Activated CD8-positive, alpha-beta T cell treated with anti-CD3 and anti-CD28 coated beads for 36 hours (primary cell): ENCODE measurements at regions not wholly inside any gene's neighbourhood (a gene's known extent, or its start where the extent isn't known, plus 50 kb on each side); places are given as distances from the start of the nearest gene placed in this dataset.

Experiments used
- ATAC-seq: fragments of 200-7000 bp; cut with Tn5 transposase; one replicate; pipeline ENCODE4 v1.10.0; 2021; ENCODE audit warnings: mild to moderate bottlenecking, moderate library complexity
- CTCF ChIA-PET: fragments of 350-600 bp; sonication (Branson Sonifier 250); formaldehyde crosslinking; loops from one replicate; lab custom pipeline; 2021; ENCODE audit warnings: antibody characterized with exemption; lab: Charles Lee
- POLR2A ChIA-PET: fragments of 350-600 bp; sonication (Branson Sonifier 250); formaldehyde crosslinking; loops from one replicate; lab custom pipeline; 2021; ENCODE audit warnings: antibody characterized with exemption; lab: Charles Lee
- DNase-seq: peaks from one replicate; pipeline ENCODE4 v3.0.0-alpha.2; 2020
- H3K27ac Mint-ChIP-seq: one replicate; pipeline ENCODE4 v1.8.0; 2021; ENCODE audit warnings: mild to moderate bottlenecking, mixed read lengths
- H3K27me3 Mint-ChIP-seq: one replicate; pipeline ENCODE4 v1.8.0; 2021; ENCODE audit warnings: mixed read lengths
- H3K36me3 Mint-ChIP-seq: one replicate; pipeline ENCODE4 v1.8.0; 2021; ENCODE audit warnings: low read depth, mixed read lengths
- H3K4me1 Mint-ChIP-seq: one replicate; pipeline ENCODE4 v1.8.0; 2021; ENCODE audit warnings: low read depth, mixed read lengths
- H3K4me3 Mint-ChIP-seq: one replicate; pipeline ENCODE4 v1.8.0; 2021; ENCODE audit warnings: mild to moderate bottlenecking, moderate library complexity, mixed read lengths
- H3K9me3 Mint-ChIP-seq: one replicate; pipeline ENCODE4 v1.8.0; 2021; ENCODE audit warnings: mixed read lengths
- intact Hi-C: fragments of 100-400 bp; cut with micrococcal nuclease; formaldehyde crosslinking; loops from one replicate; pipeline ENCODE4 v1.10.0; 2022
- TF ChIP-seq, protein P1 (sequence below): fragments of 200-600 bp; IDR thresholded peaks from one replicate; pipeline ENCODE4 v1.8.0; 2022; ENCODE audit warnings: antibody characterized with exemption, mild to moderate bottlenecking

DNA sequence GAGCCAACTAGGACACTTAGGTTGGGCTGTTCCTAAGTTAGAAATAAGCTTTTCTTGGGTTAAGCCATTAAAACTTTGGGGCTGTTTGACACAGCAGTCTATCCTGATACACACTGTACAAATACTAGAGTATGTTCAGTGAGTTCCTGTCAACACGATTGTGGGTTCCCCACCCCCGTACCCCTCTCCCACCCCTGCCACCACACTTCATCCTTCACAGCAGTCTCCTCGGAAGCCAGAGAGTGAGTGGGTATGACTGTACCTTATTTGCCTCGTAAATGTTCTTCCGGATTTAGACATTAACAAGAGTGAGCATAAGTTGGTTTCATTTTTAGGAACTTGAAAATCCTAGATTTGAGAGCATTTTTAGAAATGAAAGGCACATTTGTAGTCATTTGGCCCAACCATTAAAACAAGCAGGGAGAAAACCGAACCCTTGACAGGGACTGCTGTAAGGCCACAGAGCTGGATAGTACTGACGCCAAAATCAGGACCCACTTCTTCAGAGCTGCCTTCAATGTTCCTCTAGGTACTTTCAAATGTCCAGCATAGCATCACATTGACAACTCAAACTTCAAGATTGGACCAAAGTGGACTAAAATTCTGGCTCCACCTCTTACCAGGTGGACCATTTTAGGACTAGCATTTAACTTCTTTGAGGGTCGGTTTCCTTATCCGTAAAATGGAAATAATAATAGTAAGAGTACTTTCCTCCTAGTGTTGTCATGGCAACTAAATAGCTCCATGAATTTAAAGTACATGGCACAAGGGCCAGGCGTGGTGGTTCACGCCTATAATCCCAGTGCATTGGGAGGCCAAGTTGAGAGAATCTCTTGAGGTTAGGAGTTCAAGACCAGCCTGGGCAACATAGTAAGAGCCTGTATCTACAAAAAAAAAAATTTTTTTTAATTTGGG, 166.3 kb upstream of the SERTAD2 start:
- peaks cover 27% of the 10 kb centered on the region for H3K4me1 Mint-ChIP-seq
- H3K27ac Mint-ChIP-seq, result peak overlapping the region; percentile 93
- CTCF ChIA-PET, result interaction anchor here (1.9 to 2.9 kb wide), 4 partner anchors 9 to 174 kb away, joined by 5 to 12 read pairs (median 8); no protein-coding TSS in a partner anchor
- H3K4me3 Mint-ChIP-seq, result peak overlapping the region; percentile 65
- POLR2A ChIA-PET, result interaction anchor here (0.7 to 1.6 kb wide), 10 partner anchors 8 to 171 kb away, joined by 3 to 6 read pairs (median 4); partner anchors contain the start of gene SERTAD2
- DNase-seq, result peak; percentile 69
- peak; percentile 96 for ATAC-seq
- TF ChIP-seq, protein P1, sequence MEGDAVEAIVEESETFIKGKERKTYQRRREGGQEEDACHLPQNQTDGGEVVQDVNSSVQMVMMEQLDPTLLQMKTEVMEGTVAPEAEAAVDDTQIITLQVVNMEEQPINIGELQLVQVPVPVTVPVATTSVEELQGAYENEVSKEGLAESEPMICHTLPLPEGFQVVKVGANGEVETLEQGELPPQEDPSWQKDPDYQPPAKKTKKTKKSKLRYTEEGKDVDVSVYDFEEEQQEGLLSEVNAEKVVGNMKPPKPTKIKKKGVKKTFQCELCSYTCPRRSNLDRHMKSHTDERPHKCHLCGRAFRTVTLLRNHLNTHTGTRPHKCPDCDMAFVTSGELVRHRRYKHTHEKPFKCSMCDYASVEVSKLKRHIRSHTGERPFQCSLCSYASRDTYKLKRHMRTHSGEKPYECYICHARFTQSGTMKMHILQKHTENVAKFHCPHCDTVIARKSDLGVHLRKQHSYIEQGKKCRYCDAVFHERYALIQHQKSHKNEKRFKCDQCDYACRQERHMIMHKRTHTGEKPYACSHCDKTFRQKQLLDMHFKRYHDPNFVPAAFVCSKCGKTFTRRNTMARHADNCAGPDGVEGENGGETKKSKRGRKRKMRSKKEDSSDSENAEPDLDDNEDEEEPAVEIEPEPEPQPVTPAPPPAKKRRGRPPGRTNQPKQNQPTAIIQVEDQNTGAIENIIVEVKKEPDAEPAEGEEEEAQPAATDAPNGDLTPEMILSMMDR, result no peak
- H3K27me3 Mint-ChIP-seq, result no peaks in the 10 kb centered on the region
- H3K9me3 Mint-ChIP-seq, result no peaks in the 10 kb centered on the region
- H3K36me3 Mint-ChIP-seq, result peaks cover 2% of the 10 kb centered on the region
- intact Hi-C loops, result no loop called here

DNA sequence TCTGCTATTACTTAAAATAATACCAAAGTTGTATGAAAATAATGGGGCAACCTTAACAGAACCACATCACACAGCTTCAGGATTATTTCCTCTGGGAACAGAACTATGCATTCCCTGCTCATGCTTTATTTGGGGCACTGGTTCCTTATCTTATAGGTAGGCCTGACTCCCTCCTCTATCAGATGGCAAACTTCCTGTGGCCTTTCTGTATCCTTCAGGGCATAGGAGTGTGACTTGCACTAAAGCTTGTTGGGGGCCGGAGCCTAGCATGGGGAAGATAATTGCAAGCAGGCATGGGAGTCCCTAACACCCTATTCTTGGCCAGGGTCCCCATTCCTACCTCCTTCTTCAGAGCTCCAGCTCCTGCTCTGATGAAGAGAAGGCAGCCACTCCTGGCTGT, 167.2 kb upstream of the SERTAD2 start:
- H3K9me3 Mint-ChIP-seq, result no peaks in the 10 kb centered on the region
- ChIA-PET POLR2A (interaction anchor here (0.7 to 1.6 kb wide), 6 partner anchors 15 to 171 kb away, joined by 3 to 6 read pairs (median 4); partner anchors contain the start of gene SERTAD2), CTCF (interaction anchor here (1.9 to 2.9 kb wide), 4 partner anchors 8 to 175 kb away, joined by 5 to 12 read pairs (median 8); no protein-coding TSS in a partner anchor)
- ATAC-seq (no peak), DNase-seq (no peak)
- TF ChIP-seq, protein P1, result no peak
- H3K27ac Mint-ChIP-seq, result peak overlapping the region; percentile 55
- peaks cover 2% of the 10 kb centered on the region for H3K36me3 Mint-ChIP-seq
- intact Hi-C loops, result no loop called here
- no peak overlapping the region for H3K4me3 Mint-ChIP-seq
- H3K4me1 Mint-ChIP-seq, result peaks cover 25% of the 10 kb centered on the region
- no peaks in the 10 kb centered on the region for H3K27me3 Mint-ChIP-seq

DNA sequence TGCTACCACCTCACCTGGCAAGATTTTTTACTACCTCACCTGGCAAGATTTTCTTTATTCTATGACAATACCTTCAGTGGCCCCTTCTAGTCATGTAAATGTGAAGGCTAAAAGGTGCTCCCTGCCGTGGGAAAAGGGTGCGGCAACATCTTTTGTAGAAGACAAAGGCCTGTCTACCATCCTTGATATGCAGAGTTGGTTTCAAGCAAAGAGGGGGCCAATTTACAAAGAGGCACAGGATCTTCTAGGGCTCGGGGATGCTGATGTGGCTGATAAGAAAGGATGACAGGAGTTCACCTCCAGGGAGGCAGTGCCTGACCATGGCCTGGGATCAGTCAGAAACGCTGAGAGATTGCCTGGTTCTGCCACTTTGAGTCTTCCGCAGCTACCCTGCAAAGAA, 165.4 kb upstream of the SLC1A4 start:
- ATAC-seq, result no peak
- no peaks in the 10 kb centered on the region for H3K27me3 Mint-ChIP-seq
- TF ChIP-seq, protein P1, result no peak
- DNase-seq, result no peak
- no peak overlapping the region for H3K27ac Mint-ChIP-seq
- POLR2A ChIA-PET, result no interaction called here
- peaks cover 2% of the 10 kb centered on the region for H3K36me3 Mint-ChIP-seq
- no peak overlapping the region for H3K4me3 Mint-ChIP-seq
- H3K9me3 Mint-ChIP-seq, result no peaks in the 10 kb centered on the region
- H3K4me1 Mint-ChIP-seq, result peaks cover 15% of the 10 kb centered on the region
- CTCF ChIA-PET, result interaction anchor here (0.6 to 0.7 kb wide), 2 partner anchors 9 to 124 kb away, joined by 3 read pairs; no protein-coding TSS in a partner anchor
- intact Hi-C loops, result no loop called here

DNA sequence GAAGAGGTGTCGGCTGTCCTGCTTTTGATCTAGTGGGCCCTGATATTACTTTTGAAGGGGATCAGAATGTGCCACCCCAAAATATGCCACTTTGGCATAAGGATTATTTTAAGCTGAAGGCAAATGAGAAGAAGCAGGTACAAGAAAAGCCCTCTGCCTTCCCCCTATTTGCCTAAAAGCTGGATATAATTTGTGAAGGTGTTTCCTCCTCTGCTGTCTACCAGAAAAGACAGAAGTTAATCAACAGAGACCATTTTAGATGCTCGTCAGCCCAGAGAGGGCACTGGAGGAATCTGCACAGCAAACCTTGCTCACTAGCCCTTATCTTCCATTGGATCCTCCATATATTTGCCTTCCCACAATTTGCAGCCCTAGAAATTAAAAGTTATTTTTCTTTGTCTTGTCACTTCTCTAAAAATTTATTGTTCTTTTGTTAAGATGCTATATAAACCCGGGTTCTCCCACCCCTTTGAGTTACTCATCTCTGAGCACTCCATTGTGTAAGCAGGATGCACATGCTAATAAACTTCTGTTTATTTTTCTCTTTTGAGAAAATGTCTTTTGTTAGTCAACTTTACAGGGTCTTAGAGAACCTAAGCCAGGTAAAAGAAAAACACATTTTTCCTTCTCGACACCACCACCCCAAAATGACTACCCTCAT, 163.2 kb upstream of the SLC1A4 start:
- no peak overlapping the region for H3K27ac Mint-ChIP-seq
- POLR2A ChIA-PET, result interaction anchor here (1.2 kb wide), 1 partner anchor 173 kb away, joined by 3 read pairs; no protein-coding TSS in a partner anchor
- H3K9me3 Mint-ChIP-seq, result no peaks in the 10 kb centered on the region
- ATAC-seq (no peak), DNase-seq (no peak)
- CTCF ChIA-PET, result interaction anchor here (3.2 kb wide), 1 partner anchor 180 kb away, joined by 11 read pairs; no protein-coding TSS in a partner anchor
- peaks cover 7% of the 10 kb centered on the region for H3K4me1 Mint-ChIP-seq
- no peak overlapping the region for H3K4me3 Mint-ChIP-seq
- no peaks in the 10 kb centered on the region for H3K27me3 Mint-ChIP-seq
- intact Hi-C loops, result no loop called here
- TF ChIP-seq, protein P1, result no peak
- no peaks in the 10 kb centered on the region for H3K36me3 Mint-ChIP-seq
